HG02588 (cell line): ENCODE measurements at regions not wholly inside any gene's neighbourhood (a gene's known extent, or its start where the extent isn't known, plus 50 kb on each side); places are given as distances from the start of the nearest gene placed in this dataset.

Experiments used
- ATAC-seq: cut with Tn5 transposase; IDR thresholded peaks from one replicate; pipeline ENCODE4 v1.9.1; 2021; ENCODE audit warnings: mild to moderate bottlenecking, moderate library complexity; ENCODE audit not compliant: unreplicated experiment

- ATAC-seq, result no peak
Observed at GRCh38 chr13:62290542-62290941, 874.9 kb upstream of the PCDH20 start.

- no peak for ATAC-seq
Observed at GRCh38 chr13:62287764-62288163, 872.1 kb upstream of the PCDH20 start.

- no peak for ATAC-seq
Observed at GRCh38 chr13:62280590-62280989, 864.9 kb upstream of the PCDH20 start.

- no peak for ATAC-seq
Observed at GRCh38 chr13:62278271-62278670, 862.6 kb upstream of the PCDH20 start.

- no peak for ATAC-seq
Observed at GRCh38 chr13:62251734-62252133, 836.1 kb upstream of the PCDH20 start.

- no peak for ATAC-seq
Observed at GRCh38 chr13:62250501-62251201, 835.0 kb upstream of the PCDH20 start.

GRCh38 chr13:62246581-62246980 is 830.9 kb upstream of the PCDH20 start:
- no peak for ATAC-seq

GRCh38 chr13:62243106-62243505 is 827.5 kb upstream of the PCDH20 start:
- no peak for ATAC-seq

- no peak for ATAC-seq
Observed at GRCh38 chr13:62234780-62235440, 819.3 kb upstream of the PCDH20 start.

- ATAC-seq, result no peak
Observed at GRCh38 chr13:62210951-62211350, 795.3 kb upstream of the PCDH20 start.

- peak; percentile 86 for ATAC-seq
Observed at GRCh38 chr13:62209529-62209928, 793.9 kb upstream of the PCDH20 start.

- ATAC-seq, result no peak
Observed at GRCh38 chr13:62207388-62207787, 791.7 kb upstream of the PCDH20 start.

GRCh38 chr13:62206165-62206564 is 790.5 kb upstream of the PCDH20 start:
- no peak for ATAC-seq

- no peak for ATAC-seq
Observed at GRCh38 chr13:62205273-62205672, 789.6 kb upstream of the PCDH20 start.

GRCh38 chr13:62194371-62194770 is 778.7 kb upstream of the PCDH20 start:
- no peak for ATAC-seq

GRCh38 chr13:62193919-62194318 is 778.3 kb upstream of the PCDH20 start:
- no peak for ATAC-seq

GRCh38 chr13:62185631-62186255 is 770.1 kb upstream of the PCDH20 start:
- ATAC-seq, result no peak

- ATAC-seq, result no peak
Observed at GRCh38 chr13:62176051-62176450, 760.4 kb upstream of the PCDH20 start.

GRCh38 chr13:62173958-62174357 is 758.3 kb upstream of the PCDH20 start:
- ATAC-seq, result no peak

GRCh38 chr13:62171697-62172096 is 756.0 kb upstream of the PCDH20 start:
- no peak for ATAC-seq

- no peak for ATAC-seq
Observed at GRCh38 chr13:62168891-62169290, 753.2 kb upstream of the PCDH20 start.

GRCh38 chr13:62167650-62168172 is 752.1 kb upstream of the PCDH20 start:
- no peak for ATAC-seq
